ENCODE measurements at regions not wholly inside any gene's neighbourhood (a gene's known extent, or its start where the extent isn't known, plus 50 kb on each side); places are given as distances from the start of the nearest gene placed in this dataset.

DNA sequence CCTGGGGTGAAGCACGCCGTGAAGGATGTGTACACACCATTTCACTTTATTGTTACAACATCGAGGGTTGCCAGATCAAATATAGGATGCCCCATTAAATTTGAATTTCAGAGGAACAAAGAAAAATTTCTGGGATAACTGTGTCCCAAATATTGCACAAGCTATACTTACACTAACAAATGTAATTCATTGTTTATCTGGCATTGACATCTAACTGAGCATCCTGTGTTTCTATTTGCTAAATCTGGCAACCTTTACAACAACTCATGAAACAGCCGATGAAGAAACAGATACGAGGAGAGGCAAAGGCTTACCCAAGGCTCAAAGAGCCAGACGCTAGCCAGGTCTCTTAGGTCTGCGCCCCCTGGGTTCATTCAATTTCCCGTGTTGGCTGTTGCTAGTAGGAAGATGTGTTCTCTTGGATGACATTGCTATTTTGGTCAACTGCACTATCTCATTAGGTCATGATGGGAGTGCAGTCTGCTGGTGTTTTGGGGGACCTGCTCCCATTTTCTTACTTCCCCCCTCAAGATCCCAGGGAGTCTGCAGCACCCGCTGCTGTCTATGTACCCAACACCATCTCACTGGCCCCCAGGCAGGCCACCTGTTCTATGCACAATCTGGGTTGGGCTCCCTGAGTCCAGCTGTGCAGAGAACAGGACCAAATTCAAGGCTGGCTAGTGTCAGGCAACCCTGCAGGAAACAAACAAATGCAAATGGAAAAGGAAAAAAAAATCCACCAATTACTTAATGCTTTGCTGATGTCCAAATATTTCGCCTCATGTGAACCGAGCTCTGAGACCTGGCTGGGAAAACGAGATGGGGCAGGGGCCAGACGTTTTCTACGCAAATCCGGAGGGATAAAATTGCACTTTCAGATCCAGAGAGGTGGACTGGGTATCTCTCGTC, 560.9 kb downstream of the MIAT start:
- Histone ChIP-seq H3K4me2 (ENCODE audit: low read length) (no peak overlapping the region), H3K9ac (ENCODE audit: low read depth, low read length) (no peak overlapping the region), H3K9me3 (replicated peaks; ENCODE audit: low read length) (peaks cover 6% of the 10 kb centered on the region), H3K4me3 (ENCODE audit: low read length) (no peak overlapping the region), H3K36me3 (ENCODE audit: insufficient read depth, low read length) (no peaks in the 10 kb centered on the region), H3K27me3 (ENCODE audit: control insufficient read depth, insufficient read depth, low read length) (peaks cover 7% of the 10 kb centered on the region), H3K4me1 (ENCODE audit: control insufficient read depth, insufficient read depth, low read length) (peaks cover 16% of the 10 kb centered on the region)

DNA sequence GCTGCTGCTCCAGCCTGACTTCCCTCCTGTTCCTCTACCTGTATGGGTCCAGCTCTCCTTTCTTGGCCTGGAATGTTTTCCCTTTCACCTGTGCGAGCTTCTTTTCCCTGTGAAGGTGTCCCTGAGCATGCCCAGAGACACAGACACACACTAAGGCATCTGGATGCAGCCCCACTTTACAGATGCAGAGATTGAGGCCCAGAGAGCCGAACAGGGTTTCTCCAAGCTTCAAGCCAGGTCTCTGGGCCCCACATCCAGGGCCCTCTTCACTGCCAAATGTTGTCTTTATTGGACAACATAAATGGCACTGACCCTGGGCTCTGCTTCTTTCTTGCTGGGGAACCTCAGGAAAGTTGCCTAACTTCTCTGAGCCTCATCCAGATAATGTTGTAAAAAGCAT, 561.6 kb downstream of the MIAT start:
- Histone ChIP-seq H3K4me1 (ENCODE audit: control insufficient read depth, insufficient read depth, low read length) (peaks cover 21% of the 10 kb centered on the region), H3K4me3 (ENCODE audit: low read length) (no peak overlapping the region), H3K9ac (ENCODE audit: low read depth, low read length) (no peak overlapping the region), H3K36me3 (ENCODE audit: insufficient read depth, low read length) (no peaks in the 10 kb centered on the region), H3K27me3 (ENCODE audit: control insufficient read depth, insufficient read depth, low read length) (peaks cover 7% of the 10 kb centered on the region), H3K4me2 (ENCODE audit: low read length) (no peak overlapping the region), H3K9me3 (replicated peaks; ENCODE audit: low read length) (peaks cover 7% of the 10 kb centered on the region)

DNA sequence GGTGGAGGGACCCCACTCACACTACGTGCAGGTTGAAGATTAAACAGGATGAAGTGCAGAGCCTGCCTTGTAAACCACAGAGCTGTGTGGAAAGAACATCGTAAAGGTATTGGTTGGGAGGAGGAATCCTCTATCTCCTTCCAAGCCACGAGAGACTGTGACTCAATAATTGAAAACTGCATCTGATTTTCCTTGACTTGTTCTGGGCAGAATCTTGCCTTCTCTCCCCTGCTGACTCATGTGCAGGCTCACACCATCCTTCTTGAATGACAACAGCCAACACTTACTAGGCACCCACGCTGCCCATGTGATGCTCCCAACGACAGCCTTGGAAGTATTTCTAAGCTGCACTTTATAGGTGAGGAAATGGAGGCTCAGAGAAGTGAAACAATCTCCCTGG, 563.0 kb downstream of the MIAT start:
- no peak overlapping the region for H3K9ac ChIP-seq (ENCODE audit: low read depth, low read length)
- H3K4me3 ChIP-seq (ENCODE audit: low read length) = no peak overlapping the region
- peaks cover 7% of the 10 kb centered on the region for H3K9me3 ChIP-seq (replicated peaks; ENCODE audit: low read length)
- H3K4me2 ChIP-seq (ENCODE audit: low read length) = peak overlapping the region; percentile 35
- H3K4me1 ChIP-seq (ENCODE audit: control insufficient read depth, insufficient read depth, low read length) = peaks cover 31% of the 10 kb centered on the region
- H3K27me3 ChIP-seq (ENCODE audit: control insufficient read depth, insufficient read depth, low read length) = peaks cover 7% of the 10 kb centered on the region
- no peaks in the 10 kb centered on the region for H3K36me3 ChIP-seq (ENCODE audit: insufficient read depth, low read length)

DNA sequence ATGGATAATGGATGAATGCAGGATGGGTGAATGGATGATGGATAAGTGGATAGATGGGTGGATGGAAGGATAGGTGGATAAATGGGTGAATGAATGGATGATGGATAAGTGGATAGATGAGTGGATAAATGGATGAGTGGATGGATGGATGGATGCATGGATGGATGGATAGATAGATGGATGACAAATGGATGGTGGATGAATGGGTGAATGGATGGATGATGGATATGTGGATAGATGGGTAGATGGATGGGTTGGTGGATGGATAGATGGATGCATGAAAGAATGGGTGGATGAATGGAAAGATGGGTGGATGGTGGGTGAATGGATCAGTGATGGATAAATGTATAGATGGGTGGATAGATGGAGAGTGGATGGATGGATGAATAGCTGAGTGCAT, 564.8 kb downstream of the MIAT start:
- H3K4me3 ChIP-seq (ENCODE audit: low read length) = no peak overlapping the region
- H3K27me3 ChIP-seq (ENCODE audit: control insufficient read depth, insufficient read depth, low read length) = peaks cover 7% of the 10 kb centered on the region
- peaks cover 7% of the 10 kb centered on the region for H3K9me3 ChIP-seq (replicated peaks; ENCODE audit: low read length)
- H3K9ac ChIP-seq (ENCODE audit: low read depth, low read length) = no peak overlapping the region
- H3K4me2 ChIP-seq (ENCODE audit: low read length) = no peak overlapping the region
- peaks cover 31% of the 10 kb centered on the region for H3K4me1 ChIP-seq (ENCODE audit: control insufficient read depth, insufficient read depth, low read length)
- H3K36me3 ChIP-seq (ENCODE audit: insufficient read depth, low read length) = no peaks in the 10 kb centered on the region

DNA sequence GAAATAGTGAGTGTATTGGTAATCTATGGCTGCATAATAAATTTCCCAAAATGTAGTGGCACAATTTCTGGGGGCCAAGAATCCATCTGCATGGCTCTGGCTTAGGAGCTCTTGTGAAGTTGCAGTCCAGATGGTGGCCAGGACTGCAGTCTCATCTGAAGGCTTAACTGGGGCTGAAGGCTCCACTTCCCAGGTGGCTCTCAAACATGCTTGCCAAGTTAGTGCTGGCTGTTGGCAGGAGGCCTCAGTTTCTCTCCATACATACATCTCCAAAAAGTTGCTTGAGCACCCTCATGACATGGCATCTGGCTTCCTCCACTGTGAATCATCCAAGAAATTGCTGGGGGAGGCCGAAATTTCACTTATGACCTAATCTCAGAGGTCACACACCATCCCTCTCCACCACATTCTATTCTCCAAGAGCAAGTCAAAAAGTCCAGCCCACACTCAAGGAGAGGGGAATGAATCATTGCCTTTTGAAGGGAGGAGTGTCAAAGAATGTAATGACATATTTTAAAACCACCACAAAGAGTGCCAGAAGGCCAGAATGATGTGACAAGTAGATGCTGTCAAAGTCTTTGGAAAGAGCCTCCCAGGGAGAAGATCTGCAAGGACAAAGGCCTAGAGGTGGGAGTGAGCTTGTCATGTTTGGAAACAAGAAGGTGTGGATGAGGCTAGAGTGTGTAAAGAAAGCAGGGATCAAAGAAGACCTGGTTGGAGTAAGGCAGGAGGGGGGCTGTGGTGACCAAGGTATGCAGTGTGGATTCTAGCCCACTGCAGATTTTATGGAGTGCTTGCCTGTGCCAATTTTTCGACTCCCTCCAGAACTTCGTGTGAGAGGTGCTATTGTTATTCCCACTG, 566.2 kb downstream of the MIAT start:
- peaks cover 5% of the 10 kb centered on the region for H3K27me3 ChIP-seq (ENCODE audit: control insufficient read depth, insufficient read depth, low read length)
- peak overlapping the region; percentile 45 for H3K4me2 ChIP-seq (ENCODE audit: low read length)
- H3K9me3 ChIP-seq (replicated peaks; ENCODE audit: low read length) = peaks cover 7% of the 10 kb centered on the region
- peak overlapping the region; percentile 41 for H3K9ac ChIP-seq (ENCODE audit: low read depth, low read length)
- no peaks in the 10 kb centered on the region for H3K36me3 ChIP-seq (ENCODE audit: insufficient read depth, low read length)
- peak overlapping the region; percentile 15 for H3K4me3 ChIP-seq (ENCODE audit: low read length)
- H3K4me1 ChIP-seq (ENCODE audit: control insufficient read depth, insufficient read depth, low read length) = peaks cover 31% of the 10 kb centered on the region

DNA sequence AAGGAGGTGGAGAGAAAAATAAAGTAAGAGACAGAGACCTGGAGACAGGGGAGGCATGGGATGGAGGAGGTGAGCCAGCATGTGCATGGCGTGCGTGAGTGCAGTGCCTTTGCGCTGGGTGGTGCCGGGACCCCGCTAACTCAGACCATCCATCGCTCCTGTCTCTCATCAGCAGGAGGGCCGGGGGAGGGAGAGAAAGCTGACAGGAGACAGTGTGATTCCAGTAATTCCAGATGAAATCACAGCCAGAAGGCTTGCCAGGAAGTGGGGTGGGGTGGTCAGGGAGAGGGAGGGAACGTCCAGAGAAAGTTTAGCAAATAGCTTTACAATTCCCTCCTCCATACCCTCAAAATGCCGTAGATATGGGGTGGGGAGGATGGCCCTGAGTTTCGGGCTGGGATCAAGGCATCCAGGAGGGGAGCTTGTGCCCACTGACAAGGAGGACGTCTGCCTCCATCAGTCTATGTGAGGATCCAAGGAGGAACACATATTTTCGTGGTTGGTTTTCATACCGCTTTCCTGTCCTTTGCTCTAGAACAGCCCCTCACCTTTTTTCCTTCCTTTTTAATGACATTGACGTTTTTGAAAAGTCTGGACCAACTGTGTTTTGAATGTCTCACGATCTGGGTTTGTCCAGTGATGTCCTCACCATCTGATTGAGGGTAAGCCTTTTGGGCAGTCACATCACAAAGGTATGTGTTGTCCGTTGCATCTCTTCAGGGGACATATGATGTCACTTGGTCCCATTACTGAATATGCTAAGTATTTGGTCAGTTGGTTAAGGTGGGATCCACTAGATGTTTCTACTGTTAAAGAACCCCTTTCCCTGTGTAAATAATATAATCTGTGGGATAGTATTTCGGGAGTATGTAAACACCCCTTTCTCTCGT, 567.3 kb downstream of the MIAT start:
- peak overlapping the region; percentile 41 for H3K9ac ChIP-seq (ENCODE audit: low read depth, low read length)
- peak overlapping the region; percentile 15 for H3K4me3 ChIP-seq (ENCODE audit: low read length)
- peak overlapping the region; percentile 45 for H3K4me2 ChIP-seq (ENCODE audit: low read length)

DNA sequence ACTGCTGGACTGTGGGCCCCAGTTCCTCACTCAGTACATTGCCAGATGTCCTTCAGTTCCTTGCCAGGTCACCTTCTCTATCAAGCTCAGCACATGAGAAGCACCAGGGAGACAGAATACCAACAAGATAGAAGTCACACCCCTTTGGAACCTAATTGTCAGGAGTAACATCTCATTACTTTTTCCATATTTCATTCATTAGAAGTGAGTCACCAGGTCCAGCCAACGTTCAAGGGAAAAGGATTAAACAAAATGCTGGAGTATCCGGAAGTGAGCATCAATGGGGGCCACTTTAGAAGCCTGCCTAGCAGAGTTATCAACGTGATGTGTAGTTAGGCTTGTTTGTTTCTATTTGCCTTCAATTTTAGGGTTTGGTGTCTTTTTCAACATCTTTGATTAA, 569.3 kb downstream of the MIAT start:
- no peak overlapping the region for H3K4me2 ChIP-seq (ENCODE audit: low read length)
- H3K4me1 ChIP-seq (ENCODE audit: control insufficient read depth, insufficient read depth, low read length) = peaks cover 19% of the 10 kb centered on the region
- H3K4me3 ChIP-seq (ENCODE audit: low read length) = no peak overlapping the region
- H3K27me3 ChIP-seq (ENCODE audit: control insufficient read depth, insufficient read depth, low read length) = no peaks in the 10 kb centered on the region
- peaks cover 7% of the 10 kb centered on the region for H3K9me3 ChIP-seq (replicated peaks; ENCODE audit: low read length)
- H3K36me3 ChIP-seq (ENCODE audit: insufficient read depth, low read length) = no peaks in the 10 kb centered on the region
- no peak overlapping the region for H3K9ac ChIP-seq (ENCODE audit: low read depth, low read length)

More for the DNA sequence above, 567.3 kb downstream of the MIAT start:
- H3K4me1 ChIP-seq (ENCODE audit: control insufficient read depth, insufficient read depth, low read length) = peaks cover 31% of the 10 kb centered on the region
- H3K36me3 ChIP-seq (ENCODE audit: insufficient read depth, low read length) = no peaks in the 10 kb centered on the region
- no peaks in the 10 kb centered on the region for H3K27me3 ChIP-seq (ENCODE audit: control insufficient read depth, insufficient read depth, low read length)
- peaks cover 7% of the 10 kb centered on the region for H3K9me3 ChIP-seq (replicated peaks; ENCODE audit: low read length)

DNA sequence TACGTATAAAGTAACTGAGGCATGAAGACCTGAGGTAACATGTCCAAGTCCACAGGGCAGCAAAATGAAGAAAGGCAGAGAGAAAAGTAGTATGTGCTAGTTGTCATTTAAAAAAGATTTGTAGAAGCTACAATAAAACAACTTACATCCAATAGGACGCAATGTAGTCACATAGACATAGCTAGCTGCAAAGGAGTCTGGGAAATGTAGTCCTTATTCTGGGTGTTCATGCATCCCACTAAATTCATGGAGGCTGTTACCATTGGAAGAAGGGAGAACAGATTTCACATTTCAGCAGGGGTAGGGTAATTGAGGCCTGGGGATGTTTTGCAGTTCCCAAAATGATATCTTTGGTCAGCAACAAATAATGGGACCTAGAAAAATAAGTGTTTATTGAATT, 571.4 kb downstream of the MIAT start:
- H3K9me3 ChIP-seq (replicated peaks; ENCODE audit: low read length) = no peaks in the 10 kb centered on the region
- H3K27me3 ChIP-seq (ENCODE audit: control insufficient read depth, insufficient read depth, low read length) = peaks cover 5% of the 10 kb centered on the region
- no peak overlapping the region for H3K4me3 ChIP-seq (ENCODE audit: low read length)
- no peak overlapping the region for H3K9ac ChIP-seq (ENCODE audit: low read depth, low read length)
- peaks cover 13% of the 10 kb centered on the region for H3K4me1 ChIP-seq (ENCODE audit: control insufficient read depth, insufficient read depth, low read length)
- no peaks in the 10 kb centered on the region for H3K36me3 ChIP-seq (ENCODE audit: insufficient read depth, low read length)
- no peak overlapping the region for H3K4me2 ChIP-seq (ENCODE audit: low read length)

DNA sequence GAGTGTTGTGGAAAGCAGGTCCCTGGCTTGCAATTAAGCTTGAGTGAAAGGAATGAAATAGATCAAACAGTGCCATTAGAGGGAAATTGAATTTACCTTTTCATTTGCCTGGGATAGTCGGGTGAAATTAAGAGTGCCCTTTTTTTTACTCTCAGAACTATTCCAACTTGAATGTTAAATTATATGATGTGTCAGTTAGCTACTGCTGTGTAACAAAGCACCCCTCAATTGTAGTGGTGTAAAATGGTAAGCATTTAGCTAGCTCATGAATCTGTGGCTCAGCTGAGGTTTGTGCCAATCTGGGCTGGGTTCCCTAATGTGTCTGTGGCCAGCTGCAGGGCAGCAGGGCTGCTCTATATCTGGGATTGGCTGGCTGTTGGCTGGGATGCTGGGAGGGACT, 571.4 kb downstream of the MN1 start:
- no peak overlapping the region for H3K9ac ChIP-seq (ENCODE audit: low read depth, low read length)
- H3K4me1 ChIP-seq (ENCODE audit: control insufficient read depth, insufficient read depth, low read length) = no peaks in the 10 kb centered on the region
- no peak overlapping the region for H3K4me2 ChIP-seq (ENCODE audit: low read length)
- peaks cover 5% of the 10 kb centered on the region for H3K27me3 ChIP-seq (ENCODE audit: control insufficient read depth, insufficient read depth, low read length)
- no peaks in the 10 kb centered on the region for H3K36me3 ChIP-seq (ENCODE audit: insufficient read depth, low read length)
- H3K9me3 ChIP-seq (replicated peaks; ENCODE audit: low read length) = no peaks in the 10 kb centered on the region
- H3K4me3 ChIP-seq (ENCODE audit: low read length) = no peak overlapping the region

DNA sequence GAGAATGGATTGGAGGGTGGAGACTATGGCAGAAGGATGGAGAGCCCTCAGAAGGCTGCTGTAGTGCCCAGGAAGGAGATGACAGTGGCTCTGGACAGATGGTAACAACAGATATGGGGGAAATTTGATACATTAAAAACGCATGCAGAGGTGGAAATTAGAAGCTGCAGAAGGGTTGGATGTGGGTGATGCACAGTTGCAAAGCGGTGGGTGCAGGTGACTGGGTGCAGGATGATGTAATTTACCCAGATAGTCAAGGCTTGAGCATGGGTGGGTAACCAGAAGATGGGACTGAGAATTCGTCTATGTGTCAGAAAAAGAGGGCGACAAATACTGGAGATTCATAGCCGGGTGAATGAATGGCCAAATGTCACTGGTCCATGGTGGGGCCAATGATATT, 570.3 kb downstream of the MN1 start:
- no peak overlapping the region for H3K9ac ChIP-seq (ENCODE audit: low read depth, low read length)
- no peaks in the 10 kb centered on the region for H3K4me1 ChIP-seq (ENCODE audit: control insufficient read depth, insufficient read depth, low read length)

DNA sequence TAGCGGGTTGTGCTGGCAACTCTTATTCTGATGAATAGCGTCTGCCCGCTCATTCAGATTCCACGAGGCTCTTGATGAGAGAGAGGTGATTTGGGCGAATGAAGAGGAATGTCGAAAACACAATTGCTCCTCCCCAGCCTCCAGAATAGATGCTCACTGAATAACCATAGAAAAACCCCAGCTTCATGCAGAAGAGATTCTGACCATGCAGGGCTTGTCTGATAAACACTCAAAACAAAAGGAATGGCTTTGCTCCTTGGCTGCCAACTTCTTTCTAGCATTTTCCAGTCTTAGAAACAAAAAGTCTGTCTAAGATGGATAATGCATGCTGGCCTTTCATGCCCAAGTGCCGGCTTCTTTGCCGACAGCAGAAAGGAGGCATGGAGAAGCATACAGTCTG, 569.5 kb downstream of the MN1 start:
- H3K4me2 ChIP-seq (ENCODE audit: low read length) = no peak overlapping the region
- no peak overlapping the region for H3K9ac ChIP-seq (ENCODE audit: low read depth, low read length)
- H3K36me3 ChIP-seq (ENCODE audit: insufficient read depth, low read length) = no peaks in the 10 kb centered on the region
- H3K9me3 ChIP-seq (replicated peaks; ENCODE audit: low read length) = no peaks in the 10 kb centered on the region
- H3K4me3 ChIP-seq (ENCODE audit: low read length) = no peak overlapping the region
- peaks cover 5% of the 10 kb centered on the region for H3K27me3 ChIP-seq (ENCODE audit: control insufficient read depth, insufficient read depth, low read length)
- no peaks in the 10 kb centered on the region for H3K4me1 ChIP-seq (ENCODE audit: control insufficient read depth, insufficient read depth, low read length)

More for the DNA sequence above, 570.3 kb downstream of the MN1 start:
- Histone ChIP-seq H3K36me3 (ENCODE audit: insufficient read depth, low read length) (no peaks in the 10 kb centered on the region), H3K4me2 (ENCODE audit: low read length) (no peak overlapping the region), H3K9me3 (replicated peaks; ENCODE audit: low read length) (no peaks in the 10 kb centered on the region), H3K4me3 (ENCODE audit: low read length) (no peak overlapping the region), H3K27me3 (ENCODE audit: control insufficient read depth, insufficient read depth, low read length) (peaks cover 5% of the 10 kb centered on the region)

Data from skeletal muscle satellite cell (primary cell).